ENCODE measurements at regions not wholly inside any gene's neighbourhood (a gene's known extent, or its start where the extent isn't known, plus 50 kb on each side); places are given as distances from the start of the nearest gene placed in this dataset.

DNA sequence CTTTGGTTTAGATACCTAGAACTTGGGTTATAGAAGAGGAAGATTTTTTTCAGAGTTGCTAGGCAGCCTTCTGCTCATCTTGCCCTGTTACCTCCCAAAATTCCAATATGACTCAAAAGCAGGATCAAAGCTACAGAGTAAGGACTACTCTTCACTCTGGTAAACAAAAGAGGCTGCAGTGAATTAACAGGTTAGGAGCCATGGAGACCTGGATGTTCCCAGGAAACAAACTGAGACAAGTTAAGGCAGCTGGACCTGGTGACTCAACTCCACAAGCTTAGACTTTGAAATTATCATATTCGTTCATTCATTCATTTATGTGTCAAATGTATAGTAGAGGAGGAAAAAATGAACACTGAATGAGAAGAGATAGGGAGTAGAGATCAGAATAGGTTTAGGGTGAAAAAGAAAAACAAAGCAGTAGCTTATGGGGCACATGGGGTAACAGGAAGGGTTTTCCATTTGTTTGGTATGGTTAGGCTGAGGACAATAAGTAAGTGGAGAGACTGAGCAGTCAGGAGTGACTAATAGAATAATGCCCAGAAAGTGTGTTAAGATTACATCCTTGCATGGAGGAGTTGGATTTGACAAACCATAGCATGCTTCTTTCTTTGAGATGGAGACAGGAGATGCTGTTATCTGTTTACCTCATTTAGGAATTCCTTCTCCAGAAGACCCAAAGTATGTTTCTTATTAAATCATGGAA, 464.0 kb upstream of the ZNF608 start:
- H3K4me3 ChIP-seq (ENCODE audit: low read depth, poor library complexity, severe bottlenecking) = no peak overlapping the region
- intact Hi-C loops (cut with DNase I; ENCODE audit: low total_unique reads) = no loop called here
- no peak for TF ChIP-seq POLR2A (IDR thresholded peaks at IDR 0.05)
- TF ChIP-seq CTCF (IDR thresholded peaks at IDR 0.05) = no peak
- WGBS, 2 donors = 30 to 59% methylated on average over 1 of the region's 1 CpG
- DNase-seq (ENCODE audit: low spot score in 2 of 2) = no peak

DNA sequence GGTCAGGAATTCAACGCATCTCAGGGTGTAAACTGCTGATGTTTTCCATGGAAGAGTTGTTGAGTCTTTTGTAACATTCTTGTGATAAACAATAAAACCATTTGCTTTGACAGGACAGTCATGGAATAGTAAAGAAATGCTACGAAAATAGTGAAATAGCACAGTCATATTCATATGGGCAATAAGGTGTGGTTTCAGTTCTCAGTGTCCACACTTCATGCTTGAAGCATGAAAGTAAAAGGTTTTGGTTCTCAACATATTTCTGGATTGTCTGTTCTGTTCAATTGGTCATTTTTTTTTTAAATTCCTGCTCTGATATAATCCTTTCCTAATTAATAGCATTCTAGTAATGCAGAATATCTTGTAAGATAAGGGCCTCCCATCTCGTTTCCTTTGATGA, 467.6 kb upstream of the ZNF608 start:
- intact Hi-C loops (cut with DNase I; ENCODE audit: low total_unique reads) = no loop called here
- DNase-seq (ENCODE audit: low spot score in 2 of 2) = no peak
- TF ChIP-seq POLR2A (IDR thresholded peaks at IDR 0.05) (no peak), CTCF (IDR thresholded peaks at IDR 0.05) (no peak)
- no peak overlapping the region for H3K4me3 ChIP-seq (ENCODE audit: low read depth, poor library complexity, severe bottlenecking)
- WGBS, 2 donors = 85 to 87% methylated on average over 3 of the region's 3 CpGs

DNA sequence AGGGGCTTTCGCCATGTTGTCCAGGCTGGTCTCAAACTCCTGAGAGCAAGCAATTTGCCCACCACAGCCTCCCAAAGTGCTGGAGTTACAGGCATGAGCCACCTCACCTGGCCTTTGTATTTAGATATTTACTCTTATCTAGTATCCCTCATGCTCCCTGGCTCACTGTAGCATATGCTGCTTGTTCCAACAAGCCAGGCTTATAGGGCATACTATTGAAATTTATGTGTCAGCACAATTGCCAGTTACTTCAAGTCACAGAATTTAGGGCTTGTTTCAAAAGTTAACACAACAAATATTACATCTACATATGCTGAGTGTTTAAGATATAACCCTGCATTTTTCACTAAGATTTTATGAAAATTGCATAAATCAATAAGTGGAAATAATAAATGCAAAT, 469.2 kb upstream of the ZNF608 start:
- H3K4me3 ChIP-seq (ENCODE audit: low read depth, poor library complexity, severe bottlenecking) = no peak overlapping the region
- TF ChIP-seq POLR2A (IDR thresholded peaks at IDR 0.05) (no peak), CTCF (IDR thresholded peaks at IDR 0.05) (no peak)
- intact Hi-C loops (cut with DNase I; ENCODE audit: low total_unique reads) = no loop called here
- no peak for DNase-seq (ENCODE audit: low spot score in 2 of 2)
- WGBS, 2 donors = 85 to 93% methylated on average over 1 of the region's 1 CpG

DNA sequence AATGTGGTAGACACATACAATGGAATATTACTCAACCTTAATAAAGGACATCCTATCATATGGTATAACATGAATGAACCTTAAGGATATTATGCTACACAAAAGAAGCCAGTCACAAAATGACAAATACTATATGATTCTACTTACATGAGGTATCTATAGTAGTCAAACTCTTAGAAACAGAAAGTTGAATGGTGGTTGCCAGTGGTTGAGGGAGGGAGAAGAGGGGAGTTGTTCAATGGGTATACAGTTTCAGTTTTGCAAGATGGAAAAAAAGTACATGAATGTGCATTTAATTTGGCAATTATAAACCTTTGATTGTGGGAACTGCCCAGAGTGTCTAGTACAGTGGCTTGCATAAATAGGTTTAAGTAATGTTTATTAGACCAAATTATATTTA, 473.3 kb upstream of the ZNF608 start:
- intact Hi-C loops (cut with DNase I; ENCODE audit: low total_unique reads) = no loop called here
- no peak overlapping the region for H3K4me3 ChIP-seq (ENCODE audit: low read depth, poor library complexity, severe bottlenecking)
- no peak for TF ChIP-seq POLR2A (IDR thresholded peaks at IDR 0.05)
- no peak for TF ChIP-seq CTCF (IDR thresholded peaks at IDR 0.05)

DNA sequence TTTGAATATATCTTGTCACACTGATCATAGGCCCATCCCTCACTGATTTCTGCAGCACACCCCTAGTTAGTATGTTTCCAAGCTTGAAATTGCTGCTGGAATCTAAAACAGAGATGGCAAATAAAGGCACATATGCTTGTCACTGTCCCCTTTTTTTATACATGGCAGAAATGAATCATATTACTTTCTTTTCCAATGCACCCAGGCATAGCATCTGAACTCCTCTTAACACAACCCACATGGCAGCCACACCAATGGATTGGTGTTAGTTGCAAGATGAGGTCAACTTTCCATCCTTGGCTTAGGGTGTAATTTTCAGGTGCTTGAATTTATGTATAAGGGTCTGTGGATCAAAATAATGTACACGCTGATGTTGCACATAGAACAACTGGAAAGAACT, 473.8 kb upstream of the ZNF608 start:
- intact Hi-C loops (cut with DNase I; ENCODE audit: low total_unique reads) = no loop called here

More for the DNA sequence above, 473.3 kb upstream of the ZNF608 start:
- DNase-seq (ENCODE audit: low spot score in 2 of 2) = no peak

More for the DNA sequence above, 473.8 kb upstream of the ZNF608 start:
- TF ChIP-seq CTCF (IDR thresholded peaks at IDR 0.05) (no peak), POLR2A (IDR thresholded peaks at IDR 0.05) (no peak)
- 93 to 100% methylated on average over 1 of the region's 1 CpG for WGBS, 2 donors
- no peak for DNase-seq (ENCODE audit: low spot score in 2 of 2)
- no peak overlapping the region for H3K4me3 ChIP-seq (ENCODE audit: low read depth, poor library complexity, severe bottlenecking)

Measured in lower leg skin (tissue), 4 donors.